CD4-positive, alpha-beta T cell treated with Interleukin-17A for 4 hours (primary cell): ENCODE measurements at regions not wholly inside any gene's neighbourhood (a gene's known extent, or its start where the extent isn't known, plus 50 kb on each side); places are given as distances from the start of the nearest gene placed in this dataset.
"Not testable (repeated sequence)": the region's sequence is repeated elsewhere in the genome, so short reads cannot be mapped to it uniquely, and the experiment has no call there.

Experiments used
- DNase-seq: peaks from one replicate; pipeline ENCODE4 v3.0.0-alpha.2; 2020; ENCODE audit warnings: mixed read lengths

- no peak for DNase-seq
Observed at GRCh38 chr2:236417150-236417549, 152.5 kb upstream of the ACKR3 start.

GRCh38 chr2:236430584-236430983 lies 139.0 kb upstream of the ACKR3 start:
- no peak for DNase-seq

- DNase-seq: no peak
Observed at GRCh38 chr2:236434593-236434992, 135.0 kb upstream of the ACKR3 start.

- no peak for DNase-seq
Observed at GRCh38 chr2:236440110-236440881, 129.3 kb upstream of the ACKR3 start.

GRCh38 chr2:236444187-236444586 lies 125.4 kb upstream of the ACKR3 start:
- DNase-seq: no peak

- no peak for DNase-seq
Observed at GRCh38 chr2:236445678-236446077, 123.9 kb upstream of the ACKR3 start.

- no peak for DNase-seq
Observed at GRCh38 chr2:236446521-236446920, 123.1 kb upstream of the ACKR3 start.

GRCh38 chr2:236449167-236449761 lies 120.4 kb upstream of the ACKR3 start:
- DNase-seq: no peak

- no peak for DNase-seq
Observed at GRCh38 chr2:236452238-236452637, 117.4 kb upstream of the ACKR3 start.

- no peak for DNase-seq
Observed at GRCh38 chr2:236454076-236454475, 115.5 kb upstream of the ACKR3 start.

GRCh38 chr2:236459393-236459792 lies 110.2 kb upstream of the ACKR3 start:
- no peak for DNase-seq

GRCh38 chr2:236464140-236464539 lies 105.5 kb upstream of the ACKR3 start:
- no peak for DNase-seq

GRCh38 chr2:236472720-236473495 lies 96.7 kb upstream of the ACKR3 start:
- DNase-seq: no peak

GRCh38 chr2:236473691-236474090 lies 95.9 kb upstream of the ACKR3 start:
- DNase-seq: no peak

GRCh38 chr2:236479814-236480213 lies 89.8 kb upstream of the ACKR3 start:
- no peak for DNase-seq

- no peak for DNase-seq
Observed at GRCh38 chr2:236483102-236483501, 86.5 kb upstream of the ACKR3 start.

- no peak for DNase-seq
Observed at GRCh38 chr2:236485519-236485918, 84.1 kb upstream of the ACKR3 start.

GRCh38 chr2:236489083-236489482 lies 80.5 kb upstream of the ACKR3 start:
- DNase-seq: not testable (repeated sequence)

GRCh38 chr2:236489895-236490404 lies 79.7 kb upstream of the ACKR3 start:
- no peak for DNase-seq

- no peak for DNase-seq
Observed at GRCh38 chr2:236496340-236496739, 73.3 kb upstream of the ACKR3 start.

GRCh38 chr2:236498369-236498768 lies 71.3 kb upstream of the ACKR3 start:
- no peak for DNase-seq

GRCh38 chr2:236499691-236500578 lies 69.7 kb upstream of the ACKR3 start:
- DNase-seq: no peak

- no peak for DNase-seq
Observed at GRCh38 chr2:236501026-236501425, 68.6 kb upstream of the ACKR3 start.
